ENCODE measurements at regions not wholly inside any gene's neighbourhood (a gene's known extent, or its start where the extent isn't known, plus 50 kb on each side); places are given as distances from the start of the nearest gene placed in this dataset.

GRCh38 chr14:22485649-22486048, 103.4 kb downstream of the DAD1 start:
- Histone ChIP-seq H3K36me3 (ENCODE audit: control insufficient read depth in 1 of 2, insufficient read depth in 2 of 2, low read length in 2 of 2) (no peaks in the 10 kb centered on the region), H3K27me3 (ENCODE audit: control insufficient read depth in 1 of 2, insufficient read depth in 2 of 2, low read length in 2 of 2) (no peaks in the 10 kb centered on the region), H3K9me3 (ENCODE audit: control insufficient read depth in 1 of 2, low read length in 2 of 2) (no peaks in the 10 kb centered on the region), H3K4me1 (ENCODE audit: control insufficient read depth in 1 of 2, insufficient read depth in 2 of 2, low read length in 2 of 2) (no peaks in the 10 kb centered on the region), H3K27ac (ENCODE audit: low read depth, low read length) (no peak overlapping the region), H3K9ac (ENCODE audit: low read depth in 1 of 2, low read length in 2 of 2) (no peak overlapping the region), H3K4me3 (ENCODE audit: low read depth in 1 of 2, low read length in 2 of 2) (no peak overlapping the region)

GRCh38 chr14:22485178-22485577, 103.8 kb downstream of the DAD1 start:
- no peaks in the 10 kb centered on the region for H3K36me3 ChIP-seq (ENCODE audit: control insufficient read depth in 1 of 2, insufficient read depth in 2 of 2, low read length in 2 of 2)
- H3K27ac ChIP-seq (ENCODE audit: low read depth, low read length), result no peak overlapping the region
- H3K4me1 ChIP-seq (ENCODE audit: control insufficient read depth in 1 of 2, insufficient read depth in 2 of 2, low read length in 2 of 2), result no peaks in the 10 kb centered on the region
- H3K4me3 ChIP-seq (ENCODE audit: low read depth in 1 of 2, low read length in 2 of 2), result no peak overlapping the region
- H3K27me3 ChIP-seq (ENCODE audit: control insufficient read depth in 1 of 2, insufficient read depth in 2 of 2, low read length in 2 of 2), result no peaks in the 10 kb centered on the region
- no peaks in the 10 kb centered on the region for H3K9me3 ChIP-seq (ENCODE audit: control insufficient read depth in 1 of 2, low read length in 2 of 2)
- no peak overlapping the region for H3K9ac ChIP-seq (ENCODE audit: low read depth in 1 of 2, low read length in 2 of 2)

GRCh38 chr14:22484632-22485031, 104.4 kb downstream of the DAD1 start:
- H3K4me3 ChIP-seq (ENCODE audit: low read depth in 1 of 2, low read length in 2 of 2), result no peak overlapping the region
- no peak overlapping the region for H3K9ac ChIP-seq (ENCODE audit: low read depth in 1 of 2, low read length in 2 of 2)
- no peak overlapping the region for H3K27ac ChIP-seq (ENCODE audit: low read depth, low read length)
- no peaks in the 10 kb centered on the region for H3K36me3 ChIP-seq (ENCODE audit: control insufficient read depth in 1 of 2, insufficient read depth in 2 of 2, low read length in 2 of 2)
- peaks cover 0 to 2% of the 10 kb centered on the region in 2 donors for H3K4me1 ChIP-seq (ENCODE audit: control insufficient read depth in 1 of 2, insufficient read depth in 2 of 2, low read length in 2 of 2)
- H3K27me3 ChIP-seq (ENCODE audit: control insufficient read depth in 1 of 2, insufficient read depth in 2 of 2, low read length in 2 of 2), result no peaks in the 10 kb centered on the region
- H3K9me3 ChIP-seq (ENCODE audit: control insufficient read depth in 1 of 2, low read length in 2 of 2), result no peaks in the 10 kb centered on the region

- peaks cover 0 to 4% of the 10 kb centered on the region in 2 donors for H3K4me1 ChIP-seq (ENCODE audit: control insufficient read depth in 1 of 2, insufficient read depth in 2 of 2, low read length in 2 of 2)
Measured at GRCh38 chr14:22483863-22484593, 105.0 kb downstream of the DAD1 start.

GRCh38 chr14:22482782-22483553, 106.1 kb downstream of the DAD1 start:
- Histone ChIP-seq H3K4me1 (ENCODE audit: control insufficient read depth in 1 of 2, insufficient read depth in 2 of 2, low read length in 2 of 2) (peaks cover 0 to 12% of the 10 kb centered on the region in 2 donors), H3K27me3 (ENCODE audit: control insufficient read depth in 1 of 2, insufficient read depth in 2 of 2, low read length in 2 of 2) (no peaks in the 10 kb centered on the region), H3K27ac (ENCODE audit: low read depth, low read length) (no peak overlapping the region), H3K4me3 (ENCODE audit: low read depth in 1 of 2, low read length in 2 of 2) (no peak overlapping the region), H3K9ac (ENCODE audit: low read depth in 1 of 2, low read length in 2 of 2) (no peak overlapping the region), H3K36me3 (ENCODE audit: control insufficient read depth in 1 of 2, insufficient read depth in 2 of 2, low read length in 2 of 2) (no peaks in the 10 kb centered on the region), H3K9me3 (ENCODE audit: control insufficient read depth in 1 of 2, low read length in 2 of 2) (no peaks in the 10 kb centered on the region)

More at GRCh38 chr14:22483863-22484593, 105.0 kb downstream of the DAD1 start:
- Histone ChIP-seq H3K4me3 (ENCODE audit: low read depth in 1 of 2, low read length in 2 of 2) (no peak overlapping the region), H3K36me3 (ENCODE audit: control insufficient read depth in 1 of 2, insufficient read depth in 2 of 2, low read length in 2 of 2) (no peaks in the 10 kb centered on the region), H3K27ac (ENCODE audit: low read depth, low read length) (no peak overlapping the region), H3K27me3 (ENCODE audit: control insufficient read depth in 1 of 2, insufficient read depth in 2 of 2, low read length in 2 of 2) (no peaks in the 10 kb centered on the region), H3K9me3 (ENCODE audit: control insufficient read depth in 1 of 2, low read length in 2 of 2) (no peaks in the 10 kb centered on the region), H3K9ac (ENCODE audit: low read depth in 1 of 2, low read length in 2 of 2) (no peak overlapping the region)

GRCh38 chr14:22482085-22482694, 106.8 kb downstream of the DAD1 start:
- Histone ChIP-seq H3K9me3 (ENCODE audit: control insufficient read depth in 1 of 2, low read length in 2 of 2) (no peaks in the 10 kb centered on the region), H3K27ac (ENCODE audit: low read depth, low read length) (no peak overlapping the region), H3K36me3 (ENCODE audit: control insufficient read depth in 1 of 2, insufficient read depth in 2 of 2, low read length in 2 of 2) (no peaks in the 10 kb centered on the region), H3K9ac (ENCODE audit: low read depth in 1 of 2, low read length in 2 of 2) (no peak overlapping the region), H3K27me3 (ENCODE audit: control insufficient read depth in 1 of 2, insufficient read depth in 2 of 2, low read length in 2 of 2) (no peaks in the 10 kb centered on the region), H3K4me3 (ENCODE audit: low read depth in 1 of 2, low read length in 2 of 2) (no peak overlapping the region), H3K4me1 (ENCODE audit: control insufficient read depth in 1 of 2, insufficient read depth in 2 of 2, low read length in 2 of 2) (peaks cover 0 to 12% of the 10 kb centered on the region in 2 donors)

GRCh38 chr14:22481546-22481945, 107.5 kb downstream of the DAD1 start:
- Histone ChIP-seq H3K4me1 (ENCODE audit: control insufficient read depth in 1 of 2, insufficient read depth in 2 of 2, low read length in 2 of 2) (peaks cover 0 to 12% of the 10 kb centered on the region in 2 donors), H3K27me3 (ENCODE audit: control insufficient read depth in 1 of 2, insufficient read depth in 2 of 2, low read length in 2 of 2) (no peaks in the 10 kb centered on the region), H3K4me3 (ENCODE audit: low read depth in 1 of 2, low read length in 2 of 2) (no peak overlapping the region), H3K27ac (ENCODE audit: low read depth, low read length) (no peak overlapping the region), H3K9me3 (ENCODE audit: control insufficient read depth in 1 of 2, low read length in 2 of 2) (no peaks in the 10 kb centered on the region), H3K9ac (ENCODE audit: low read depth in 1 of 2, low read length in 2 of 2) (no peak overlapping the region), H3K36me3 (ENCODE audit: control insufficient read depth in 1 of 2, insufficient read depth in 2 of 2, low read length in 2 of 2) (no peaks in the 10 kb centered on the region)

GRCh38 chr14:22479776-22480464, 109.1 kb downstream of the DAD1 start:
- Histone ChIP-seq H3K36me3 (ENCODE audit: control insufficient read depth in 1 of 2, insufficient read depth in 2 of 2, low read length in 2 of 2) (no peaks in the 10 kb centered on the region), H3K4me3 (ENCODE audit: low read depth in 1 of 2, low read length in 2 of 2) (no peak overlapping the region), H3K27me3 (ENCODE audit: control insufficient read depth in 1 of 2, insufficient read depth in 2 of 2, low read length in 2 of 2) (no peaks in the 10 kb centered on the region), H3K27ac (ENCODE audit: low read depth, low read length) (no peak overlapping the region), H3K9me3 (ENCODE audit: control insufficient read depth in 1 of 2, low read length in 2 of 2) (no peaks in the 10 kb centered on the region), H3K9ac (ENCODE audit: low read depth in 1 of 2, low read length in 2 of 2) (no peak overlapping the region), H3K4me1 (ENCODE audit: control insufficient read depth in 1 of 2, insufficient read depth in 2 of 2, low read length in 2 of 2) (peaks cover 0 to 12% of the 10 kb centered on the region in 2 donors)

- H3K27me3 ChIP-seq (ENCODE audit: control insufficient read depth in 1 of 2, insufficient read depth in 2 of 2, low read length in 2 of 2), result no peaks in the 10 kb centered on the region
- peaks cover 0 to 12% of the 10 kb centered on the region in 2 donors for H3K4me1 ChIP-seq (ENCODE audit: control insufficient read depth in 1 of 2, insufficient read depth in 2 of 2, low read length in 2 of 2)
- no peak overlapping the region for H3K27ac ChIP-seq (ENCODE audit: low read depth, low read length)
- no peak overlapping the region for H3K4me3 ChIP-seq (ENCODE audit: low read depth in 1 of 2, low read length in 2 of 2)
- H3K9ac ChIP-seq (ENCODE audit: low read depth in 1 of 2, low read length in 2 of 2), result no peak overlapping the region
- H3K36me3 ChIP-seq (ENCODE audit: control insufficient read depth in 1 of 2, insufficient read depth in 2 of 2, low read length in 2 of 2), result no peaks in the 10 kb centered on the region
- no peaks in the 10 kb centered on the region for H3K9me3 ChIP-seq (ENCODE audit: control insufficient read depth in 1 of 2, low read length in 2 of 2)
Measured at GRCh38 chr14:22479132-22479531, 109.9 kb downstream of the DAD1 start.

Data from duodenal mucosa (tissue), 2 donors.